ENCODE measurements at regions not wholly inside any gene's neighbourhood (a gene's known extent, or its start where the extent isn't known, plus 50 kb on each side); places are given as distances from the start of the nearest gene placed in this dataset.

GRCh38 chr5:74471875-74472274 lies 168.7 kb downstream of the ENC1 start:
- TF ChIP-seq CTCF (IDR thresholded peaks at IDR 0.05): no peak
- no peak for TF ChIP-seq POLR2A (IDR thresholded peaks at IDR 0.05)

Measured in testis (tissue), 2 donors.